Thyroid gland (tissue), 4 donors: ENCODE measurements at regions not wholly inside any gene's neighbourhood (a gene's known extent, or its start where the extent isn't known, plus 50 kb on each side); places are given as distances from the start of the nearest gene placed in this dataset.

Source experiments
- DNase-seq, 2 donors: peaks; one replicate each; pipeline ENCODE4 v3.0.0-alpha.2; 2019
- H3K27ac ChIP-seq, 3 donors: fragments of 200-600 bp; sonication (generic); 1 replicate in 2 of 3; 2 replicates in 1 of 3; pipeline ENCODE4 v1.5.1; 2016 to 2019; ENCODE audit warnings: mild to moderate bottlenecking in 1 of 3, moderate library complexity in 1 of 3
- H3K27me3 ChIP-seq: fragments of 200-600 bp; sonication (generic); one replicate; pipeline ENCODE4 v1.5.1; 2019
- H3K36me3 ChIP-seq, 2 donors: fragments of 200-600 bp; sonication (generic); one replicate each; pipeline ENCODE4 v1.5.1; 2016 to 2019
- H3K4me1 ChIP-seq, 2 donors: fragments of 200-600 bp; sonication (generic); one replicate each; pipeline ENCODE4 v1.5.1; 2017 to 2019
- H3K4me3 ChIP-seq, 3 donors: fragments of 200-600 bp; sonication (generic); replicated peaks in 1 of 3; 1 replicate in 2 of 3; 2 replicates in 1 of 3; pipeline ENCODE4 v1.5.1; 2016; ENCODE audit warnings: mild to moderate bottlenecking in 1 of 3
- H3K9me3 ChIP-seq: fragments of 200-600 bp; sonication (generic); one replicate; pipeline ENCODE4 v1.5.1; 2017
- CTCF ChIP-seq, 6 experiments: fragments of 200-600 bp in 3 of 6; fragments of 450-650 bp in 3 of 6; sonication (generic) in 3 of 6; IDR thresholded peaks; one replicate each; pipeline ENCODE4 v1.5.1; 2016 to 2019; ENCODE audit warnings: antibody characterized with exemption in 6 of 6, mild to moderate bottlenecking in 2 of 6, inconsistent platforms in 1 of 6, moderate library complexity in 1 of 6
- POLR2A ChIP-seq, 2 donors: fragments of 450-650 bp; IDR thresholded peaks; one replicate each; pipeline ENCODE4 v1.6.1; 2017; ENCODE audit warnings: antibody characterized with exemption in 2 of 2, mild to moderate bottlenecking in 2 of 2, moderate library complexity in 1 of 2
- WGBS, 2 donors: methylation state at CpG; one replicate each; pipeline ENCODE4 v1.1.5; 2017; 5-methylcytosine and 5-hydroxymethylcytosine counted together
- intact Hi-C: fragments of 100-400 bp; cut with DNase I; formaldehyde crosslinking; loops from one replicate; pipeline ENCODE4 v1.15.1; 2023

DNA sequence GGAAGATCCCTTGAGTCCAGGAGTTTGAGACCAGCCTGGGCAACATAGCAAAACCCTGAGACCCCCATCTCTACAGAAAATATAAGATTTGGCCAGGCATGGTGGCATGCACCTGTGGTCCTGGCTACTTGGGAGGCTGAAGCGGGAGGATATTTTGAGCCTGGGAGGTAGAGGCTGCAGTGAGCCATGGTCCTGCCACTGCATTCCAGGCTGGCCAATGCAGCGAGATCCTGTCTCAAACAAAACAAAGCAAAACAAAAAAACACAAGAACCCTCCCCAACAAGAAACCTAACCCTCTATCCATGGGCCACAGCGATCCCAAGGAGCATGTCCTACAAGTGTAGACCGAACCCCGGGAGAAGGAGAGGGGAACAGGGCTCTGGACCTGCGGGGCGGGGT, 133.3 kb downstream of the MGAT5B start:
- H3K27me3 ChIP-seq, result no peaks in the 10 kb centered on the region
- TF ChIP-seq POLR2A (IDR thresholded peaks at IDR 0.05), result no peak
- TF ChIP-seq CTCF (IDR thresholded peaks at IDR 0.05), result no peak
- H3K4me1 ChIP-seq, result no peaks in the 10 kb centered on the region
- H3K27ac ChIP-seq, result no peak overlapping the region
- intact Hi-C loops, result no loop called here
- H3K4me3 ChIP-seq, result no peak overlapping the region
- DNase-seq, result no peak
- no peaks in the 10 kb centered on the region for H3K36me3 ChIP-seq
- WGBS, 2 donors, result 92 to 93% methylated on average over 7 of the region's 7 CpGs
- H3K9me3 ChIP-seq, result no peaks in the 10 kb centered on the region

- intact Hi-C loops, result no loop called here
- DNase-seq, result no peak
- TF ChIP-seq CTCF (IDR thresholded peaks at IDR 0.05), result no peak
- TF ChIP-seq POLR2A (IDR thresholded peaks at IDR 0.05), result no peak
- WGBS, 2 donors, result 61 to 72% methylated on average over 22 to 23 of the region's 23 CpGs
- H3K4me1 ChIP-seq, result no peaks in the 10 kb centered on the region
- no peak overlapping the region for H3K4me3 ChIP-seq
- no peaks in the 10 kb centered on the region for H3K27me3 ChIP-seq
- H3K36me3 ChIP-seq, result no peaks in the 10 kb centered on the region
- no peaks in the 10 kb centered on the region for H3K9me3 ChIP-seq
- H3K27ac ChIP-seq, result no peak overlapping the region
These were observed 134.2 kb downstream of the MGAT5B start for GRCh38 chr17:77002103-77003045.

DNA sequence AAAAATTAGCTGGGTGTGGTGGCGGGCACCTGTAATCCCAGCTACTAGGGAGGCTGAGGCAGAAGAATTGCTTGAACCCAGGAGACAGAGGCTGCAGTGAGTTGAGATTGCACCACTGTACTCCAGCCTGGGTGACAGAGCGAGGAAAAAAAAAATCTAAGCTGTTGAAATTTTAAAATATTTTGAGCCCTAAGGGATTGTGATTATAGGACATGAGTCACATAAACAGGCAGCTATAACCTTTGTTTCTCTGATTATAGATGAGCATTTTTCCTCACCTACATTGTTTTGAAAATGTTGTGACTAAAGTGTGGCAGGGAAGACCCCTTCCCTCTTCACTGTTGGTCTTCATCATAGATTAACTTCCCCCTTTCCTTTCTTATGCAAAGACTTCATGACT, 135.5 kb downstream of the MGAT5B start:
- intact Hi-C loops, result no loop called here
- no peaks in the 10 kb centered on the region for H3K36me3 ChIP-seq
- H3K27ac ChIP-seq, result no peak overlapping the region
- H3K4me3 ChIP-seq, result no peak overlapping the region
- H3K27me3 ChIP-seq, result no peaks in the 10 kb centered on the region
- no peak for DNase-seq
- WGBS, 2 donors, result 91 to 96% methylated on average over 2 of the region's 2 CpGs
- TF ChIP-seq CTCF (IDR thresholded peaks at IDR 0.05), result no peak
- no peak for TF ChIP-seq POLR2A (IDR thresholded peaks at IDR 0.05)
- no peaks in the 10 kb centered on the region for H3K4me1 ChIP-seq
- H3K9me3 ChIP-seq, result no peaks in the 10 kb centered on the region

DNA sequence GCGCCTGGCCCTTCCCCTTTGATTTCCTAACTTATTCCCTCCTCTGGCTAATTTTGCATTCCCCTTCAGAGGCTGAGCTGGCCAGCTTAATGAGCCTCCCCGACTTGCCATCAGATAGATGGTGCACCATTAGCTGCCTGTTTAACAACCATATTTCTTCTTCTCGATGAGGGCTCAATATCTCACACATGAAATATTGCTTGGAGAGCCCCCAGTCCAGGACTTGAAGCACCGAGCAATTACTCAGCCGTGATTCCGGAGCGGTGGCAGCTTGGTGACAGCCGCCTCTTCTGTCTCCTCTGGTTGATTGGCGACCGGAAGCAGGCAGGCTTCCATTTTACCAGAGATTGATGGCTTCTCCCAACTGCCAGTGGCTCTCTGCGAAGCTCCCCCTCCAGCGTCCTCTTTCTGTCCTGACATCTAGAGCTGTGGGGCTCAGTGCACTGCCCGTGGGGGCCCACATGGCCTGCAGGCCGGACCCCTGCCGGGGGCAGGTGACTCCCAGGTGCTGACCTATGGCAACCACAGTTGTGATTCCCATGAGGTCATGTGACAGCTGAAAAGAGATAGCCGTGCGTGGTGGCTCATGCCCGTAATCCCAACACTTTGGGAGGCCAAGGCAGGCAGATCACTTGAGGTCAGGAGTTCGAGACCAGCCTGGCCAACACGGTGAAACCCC, 133.7 kb upstream of the SEC14L1 start:
- TF ChIP-seq POLR2A (IDR thresholded peaks at IDR 0.05) (no peak), CTCF (IDR thresholded peaks at IDR 0.05) (no peak)
- WGBS, 2 donors, result 75 to 76% methylated on average over 17 of the region's 20 CpGs
- no peaks in the 10 kb centered on the region for H3K27me3 ChIP-seq
- intact Hi-C loops, result no loop called here
- no peak for DNase-seq
- H3K4me3 ChIP-seq, result no peak overlapping the region
- H3K4me1 ChIP-seq, result no peaks in the 10 kb centered on the region
- H3K36me3 ChIP-seq, result no peaks in the 10 kb centered on the region
- H3K27ac ChIP-seq, result no peak overlapping the region
- no peaks in the 10 kb centered on the region for H3K9me3 ChIP-seq

GRCh38 chr17:77009877-77010276, 130.9 kb upstream of the SEC14L1 start:
- Histone ChIP-seq H3K36me3 (no peaks in the 10 kb centered on the region), H3K27me3 (no peaks in the 10 kb centered on the region), H3K9me3 (no peaks in the 10 kb centered on the region), H3K4me1 (no peaks in the 10 kb centered on the region), H3K27ac (no peak overlapping the region), H3K4me3 (no peak overlapping the region)
- TF ChIP-seq POLR2A (IDR thresholded peaks at IDR 0.05), result no peak
- no peak for TF ChIP-seq CTCF (IDR thresholded peaks at IDR 0.05)
- DNase-seq, result no peak
- 87 to 89% methylated on average over 2 of the region's 2 CpGs for WGBS, 2 donors
- intact Hi-C loops, result no loop called here
